ENCODE measurements at regions not wholly inside any gene's neighbourhood (a gene's known extent, or its start where the extent isn't known, plus 50 kb on each side); places are given as distances from the start of the nearest gene placed in this dataset.

DNA sequence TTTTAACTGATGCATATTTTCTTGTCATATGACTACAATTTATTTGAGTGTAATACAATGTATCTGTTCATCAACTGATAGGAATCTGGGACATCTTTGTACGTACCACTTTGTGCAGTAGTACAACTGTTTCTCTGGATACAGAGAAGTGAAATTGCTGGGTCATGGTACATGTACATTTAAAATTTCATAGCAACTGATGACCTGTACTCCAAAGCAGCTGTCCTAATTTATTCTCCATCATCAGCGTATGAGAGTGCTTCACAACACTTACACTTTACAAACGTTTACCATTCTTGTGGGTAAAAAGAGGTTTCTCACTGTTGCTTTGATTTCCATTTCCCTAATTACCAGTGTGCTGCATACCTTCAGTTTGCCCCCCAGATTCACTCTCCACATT is 552.8 kb upstream of the CADM1 start:
- no peak for TF ChIP-seq CTCF (IDR thresholded peaks at IDR 0.05; ENCODE audit: low read depth, low read length, missing input control)
- TF ChIP-seq YY1 (IDR thresholded peaks at IDR 0.05), result no peak
- TF ChIP-seq ZBTB33 (IDR thresholded peaks at IDR 0.05), result no peak
